ENCODE measurements at regions not wholly inside any gene's neighbourhood (a gene's known extent, or its start where the extent isn't known, plus 50 kb on each side); places are given as distances from the start of the nearest gene placed in this dataset.

- no peak for TF ChIP-seq CTCF (IDR thresholded peaks at IDR 0.05; ENCODE audit: insufficient read depth, low read length)
- TF ChIP-seq, protein P1, sequence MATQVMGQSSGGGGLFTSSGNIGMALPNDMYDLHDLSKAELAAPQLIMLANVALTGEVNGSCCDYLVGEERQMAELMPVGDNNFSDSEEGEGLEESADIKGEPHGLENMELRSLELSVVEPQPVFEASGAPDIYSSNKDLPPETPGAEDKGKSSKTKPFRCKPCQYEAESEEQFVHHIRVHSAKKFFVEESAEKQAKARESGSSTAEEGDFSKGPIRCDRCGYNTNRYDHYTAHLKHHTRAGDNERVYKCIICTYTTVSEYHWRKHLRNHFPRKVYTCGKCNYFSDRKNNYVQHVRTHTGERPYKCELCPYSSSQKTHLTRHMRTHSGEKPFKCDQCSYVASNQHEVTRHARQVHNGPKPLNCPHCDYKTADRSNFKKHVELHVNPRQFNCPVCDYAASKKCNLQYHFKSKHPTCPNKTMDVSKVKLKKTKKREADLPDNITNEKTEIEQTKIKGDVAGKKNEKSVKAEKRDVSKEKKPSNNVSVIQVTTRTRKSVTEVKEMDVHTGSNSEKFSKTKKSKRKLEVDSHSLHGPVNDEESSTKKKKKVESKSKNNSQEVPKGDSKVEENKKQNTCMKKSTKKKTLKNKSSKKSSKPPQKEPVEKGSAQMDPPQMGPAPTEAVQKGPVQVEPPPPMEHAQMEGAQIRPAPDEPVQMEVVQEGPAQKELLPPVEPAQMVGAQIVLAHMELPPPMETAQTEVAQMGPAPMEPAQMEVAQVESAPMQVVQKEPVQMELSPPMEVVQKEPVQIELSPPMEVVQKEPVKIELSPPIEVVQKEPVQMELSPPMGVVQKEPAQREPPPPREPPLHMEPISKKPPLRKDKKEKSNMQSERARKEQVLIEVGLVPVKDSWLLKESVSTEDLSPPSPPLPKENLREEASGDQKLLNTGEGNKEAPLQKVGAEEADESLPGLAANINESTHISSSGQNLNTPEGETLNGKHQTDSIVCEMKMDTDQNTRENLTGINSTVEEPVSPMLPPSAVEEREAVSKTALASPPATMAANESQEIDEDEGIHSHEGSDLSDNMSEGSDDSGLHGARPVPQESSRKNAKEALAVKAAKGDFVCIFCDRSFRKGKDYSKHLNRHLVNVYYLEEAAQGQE (IDR thresholded peaks at IDR 0.05; ENCODE audit: insufficient replicate concordance, low read depth) = no peak
- no peak for TF ChIP-seq SPI1 (IDR thresholded peaks at IDR 0.05; ENCODE audit: borderline replicate concordance, low read depth)
- TF ChIP-seq GABPA (IDR thresholded peaks at IDR 0.05; ENCODE audit: low read depth) = no peak
Observed at GRCh38 chr13:91172160-91172559, 175.3 kb upstream of the MIR17HG start.
